ENCODE measurements at regions not wholly inside any gene's neighbourhood (a gene's known extent, or its start where the extent isn't known, plus 50 kb on each side); places are given as distances from the start of the nearest gene placed in this dataset.

- Histone ChIP-seq H3K9me3 (ENCODE audit: control insufficient read depth, insufficient read depth, low read depth, low read length) (no peaks in the 10 kb centered on the region), H3K27ac (ENCODE audit: low read length) (no peak overlapping the region), H3K4me3 (ENCODE audit: low read depth in 2 of 2, low read length in 2 of 2) (no peak overlapping the region), H3K4me1 (ENCODE audit: control insufficient read depth, insufficient read depth, low read length) (no peaks in the 10 kb centered on the region), H3K36me3 (ENCODE audit: control insufficient read depth, insufficient read depth, low read length) (no peaks in the 10 kb centered on the region), H3K27me3 (ENCODE audit: control insufficient read depth, insufficient read depth, low read length) (no peaks in the 10 kb centered on the region)
- BruUV-seq (replicated peaks), result no TSS peak
- DNase-seq (ENCODE audit: low read depth, low spot score) (no peak), ATAC-seq (no peak)
- in situ Hi-C loops (cut with HindIII; ENCODE audit: low pct_unique_long_range_greater_than_20kb, low sequenced_read_pairs), result no loop called here
- intact Hi-C loops (cut with micrococcal nuclease; ENCODE audit: unreplicated experiment), result no loop called here
- CTCF ChIA-PET, result interaction anchor here (0.6 kb wide), 1 partner anchor 413 kb away, joined by 3 read pairs; no protein-coding TSS in a partner anchor
- no peak for TF ChIP-seq TCF7L2 (IDR thresholded peaks at IDR 0.05; ENCODE audit: low read depth, low read length)
- TF ChIP-seq POLR2AphosphoS5 (IDR thresholded peaks at IDR 0.05; ENCODE audit: low read depth, low read length), result no peak
- TF ChIP-seq CTCF (IDR thresholded peaks at IDR 0.05), result no peak
- TF ChIP-seq REST (IDR thresholded peaks at IDR 0.05; ENCODE audit: insufficient read depth in 1 of 2, low read depth in 2 of 2, low read length in 1 of 2), result no peak
- TF ChIP-seq SIN3A (IDR thresholded peaks at IDR 0.05; ENCODE audit: borderline replicate concordance, insufficient read depth, low read depth, low read length), result no peak
- POLR2A ChIA-PET, result no interaction called here
Measured at GRCh38 chr20:61082720-61083119, 169.3 kb upstream of the CDH4 start.

GRCh38 chr20:61083431-61083830, 168.6 kb upstream of the CDH4 start:
- in situ Hi-C loops (cut with HindIII; ENCODE audit: low pct_unique_long_range_greater_than_20kb, low sequenced_read_pairs), result no loop called here

More at GRCh38 chr20:61083431-61083830, 168.6 kb upstream of the CDH4 start:
- no peak for DNase-seq (ENCODE audit: low read depth, low spot score)
- H3K27ac ChIP-seq (ENCODE audit: low read length), result no peak overlapping the region
- H3K36me3 ChIP-seq (ENCODE audit: control insufficient read depth, insufficient read depth, low read length), result no peaks in the 10 kb centered on the region
- ATAC-seq, result no peak
- H3K27me3 ChIP-seq (ENCODE audit: control insufficient read depth, insufficient read depth, low read length), result no peaks in the 10 kb centered on the region
- ChIA-PET CTCF (interaction anchor here (0.6 kb wide), 1 partner anchor 413 kb away, joined by 3 read pairs; no protein-coding TSS in a partner anchor), POLR2A (no interaction called here)
- H3K4me1 ChIP-seq (ENCODE audit: control insufficient read depth, insufficient read depth, low read length), result no peaks in the 10 kb centered on the region
- no peaks in the 10 kb centered on the region for H3K9me3 ChIP-seq (ENCODE audit: control insufficient read depth, insufficient read depth, low read depth, low read length)
- TF ChIP-seq REST (IDR thresholded peaks at IDR 0.05; ENCODE audit: insufficient read depth in 1 of 2, low read depth in 2 of 2, low read length in 1 of 2) (no peak), CTCF (IDR thresholded peaks at IDR 0.05) (no peak), TCF7L2 (IDR thresholded peaks at IDR 0.05; ENCODE audit: low read depth, low read length) (no peak), SIN3A (IDR thresholded peaks at IDR 0.05; ENCODE audit: borderline replicate concordance, insufficient read depth, low read depth, low read length) (no peak), POLR2AphosphoS5 (IDR thresholded peaks at IDR 0.05; ENCODE audit: low read depth, low read length) (no peak)
- no peak overlapping the region for H3K4me3 ChIP-seq (ENCODE audit: low read depth in 2 of 2, low read length in 2 of 2)
- intact Hi-C loops (cut with micrococcal nuclease; ENCODE audit: unreplicated experiment), result no loop called here
- no TSS peak for BruUV-seq (replicated peaks)

Data from Panc1 (cell line).